Neural progenitor cell (in vitro differentiated cells): ENCODE measurements at regions not wholly inside any gene's neighbourhood (a gene's known extent, or its start where the extent isn't known, plus 50 kb on each side); places are given as distances from the start of the nearest gene placed in this dataset.

Experiments
- DNase-seq: peaks from one replicate; pipeline ENCODE4 v3.0.0-alpha.2; 2016; ENCODE audit warnings: low spot score
- H2AFZ ChIP-seq: fragments of 200-600 bp; sonication (generic); replicated peaks from 2 replicates; pipeline ENCODE4 v1.6.1; 2016; ENCODE audit warnings: antibody characterized with exemption
- H3F3A ChIP-seq: fragments of 200-600 bp; sonication (generic); 2 replicates; pipeline ENCODE4 v1.6.1; 2016; ENCODE audit warnings: antibody characterized with exemption, low read depth
- H3K27ac ChIP-seq: fragments of 200-600 bp; sonication (generic); 2 replicates; pipeline ENCODE4 v1.5.1; 2016; ENCODE audit warnings: mild to moderate bottlenecking
- H3K27me3 ChIP-seq: fragments of 200-600 bp; sonication (generic); 2 replicates; pipeline ENCODE4 v1.6.1; 2016; ENCODE audit warnings: mild to moderate bottlenecking, moderate library complexity
- H3K36me3 ChIP-seq: fragments of 200-600 bp; sonication (generic); 2 replicates; pipeline ENCODE4 v1.5.1; 2016
- H3K4me1 ChIP-seq: fragments of 200-600 bp; sonication (generic); 2 replicates; pipeline ENCODE4 v1.6.1; 2016; ENCODE audit warnings: mixed run types
- H3K4me2 ChIP-seq: fragments of 200-600 bp; sonication (generic); 2 replicates; pipeline ENCODE4 v1.6.1; 2016
- H3K4me3 ChIP-seq: fragments of 200-600 bp; sonication (generic); 2 replicates; pipeline ENCODE4 v1.5.1; 2016
- H3K79me2 ChIP-seq: fragments of 200-600 bp; sonication (generic); 2 replicates; pipeline ENCODE4 v1.6.1; 2016; ENCODE audit warnings: low read depth
- H3K9ac ChIP-seq: fragments of 200-600 bp; sonication (generic); 2 replicates; pipeline ENCODE4 v1.6.1; 2016
- H3K9me3 ChIP-seq: fragments of 200-600 bp; sonication (generic); 2 replicates; pipeline ENCODE4 v1.5.1; 2016; ENCODE audit warnings: low read depth
- H4K20me1 ChIP-seq: fragments of 200-600 bp; sonication (generic); 2 replicates; pipeline ENCODE4 v1.6.1; 2016; ENCODE audit warnings: low read depth
- H3K27ac Mint-ChIP-seq: 3 replicates; pipeline ENCODE4 v1.8.0; 2021; ENCODE audit warnings: mixed read lengths
- H3K27me3 Mint-ChIP-seq: 2 replicates; pipeline ENCODE4 v1.8.0; 2022; ENCODE audit warnings: low read depth, mild to moderate bottlenecking, inconsistent platforms, moderate library complexity, mixed read lengths; ENCODE audit not compliant: insufficient read depth
- H3K36me3 Mint-ChIP-seq: 3 replicates; pipeline ENCODE4 v1.8.0; 2021; ENCODE audit warnings: mixed read lengths
- H3K4me1 Mint-ChIP-seq: 3 replicates; pipeline ENCODE4 v1.8.0; 2021; ENCODE audit warnings: mixed read lengths
- H3K4me3 Mint-ChIP-seq: 3 replicates; pipeline ENCODE4 v1.8.0; 2021; ENCODE audit warnings: mild to moderate bottlenecking, moderate library complexity, mixed read lengths
- H3K9me3 Mint-ChIP-seq: 3 replicates; pipeline ENCODE4 v1.8.0; 2020; ENCODE audit warnings: mixed read lengths
- CTCF ChIP-seq: fragments of 200-600 bp; sonication (generic); IDR thresholded peaks from 2 replicates; pipeline ENCODE4 v1.5.1; 2017; ENCODE audit warnings: antibody characterized with exemption, mild to moderate bottlenecking
- EZH2 ChIP-seq: fragments of 200-600 bp; sonication (generic); IDR thresholded peaks from 2 replicates; pipeline ENCODE4 v1.6.1; 2017; ENCODE audit warnings: antibody characterized with exemption, mild to moderate bottlenecking, moderate library complexity
- EZH2phosphoT487 ChIP-seq: fragments of 200-600 bp; sonication (generic); IDR thresholded peaks from 2 replicates; pipeline ENCODE4 v1.6.1; 2017; ENCODE audit warnings: antibody characterized with exemption

DNA sequence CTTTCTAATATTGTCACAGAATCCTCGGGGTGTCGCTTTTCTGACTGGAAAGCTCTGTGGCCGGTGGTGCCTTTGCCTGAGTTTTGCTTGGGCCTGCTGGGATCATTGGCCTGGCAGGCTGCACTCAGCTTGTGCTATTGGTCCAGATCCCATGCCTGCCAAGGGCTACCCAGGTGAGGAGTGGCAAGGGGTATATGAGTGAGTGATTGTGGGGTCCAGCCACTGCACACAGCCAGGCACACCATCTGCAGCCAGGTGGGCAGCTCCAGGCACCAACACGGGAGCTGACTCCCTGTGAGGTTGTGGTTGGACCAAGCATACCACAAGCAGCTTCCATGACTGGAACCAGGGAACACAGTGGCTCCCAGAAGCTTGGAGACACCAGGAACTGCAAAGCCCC lies 557.2 kb downstream of the SI start:
- Histone ChIP-seq H3F3A (no peaks in the 10 kb centered on the region), H2AFZ (no peak overlapping the region), H3K27me3 (no peaks in the 10 kb centered on the region), H3K4me1 (no peaks in the 10 kb centered on the region), H3K4me2 (no peak overlapping the region), H3K79me2 (no peaks in the 10 kb centered on the region), H4K20me1 (no peaks in the 10 kb centered on the region), H3K9me3 (no peaks in the 10 kb centered on the region), H3K27ac (no peak overlapping the region), H3K36me3 (no peaks in the 10 kb centered on the region), H3K9ac (no peak overlapping the region), H3K4me3 (no peak overlapping the region)
- no peak overlapping the region for H3K4me3 Mint-ChIP-seq
- H3K4me1 Mint-ChIP-seq = no peaks in the 10 kb centered on the region
- no peak for TF ChIP-seq EZH2
- TF ChIP-seq EZH2phosphoT487 = no peak
- no peak for TF ChIP-seq CTCF
- DNase-seq = no peak
- no peaks in the 10 kb centered on the region for H3K36me3 Mint-ChIP-seq
- H3K27me3 Mint-ChIP-seq = no peaks in the 10 kb centered on the region
- H3K27ac Mint-ChIP-seq = no peak overlapping the region
- H3K9me3 Mint-ChIP-seq = peaks cover 2% of the 10 kb centered on the region

- H3K4me3 Mint-ChIP-seq = no peak overlapping the region
- TF ChIP-seq EZH2phosphoT487 (no peak), EZH2 (no peak), CTCF (no peak)
- Histone ChIP-seq H3K4me1 (no peaks in the 10 kb centered on the region), H4K20me1 (no peaks in the 10 kb centered on the region), H3K4me2 (no peak overlapping the region), H3F3A (no peaks in the 10 kb centered on the region), H3K9ac (no peak overlapping the region), H2AFZ (no peak overlapping the region), H3K27ac (no peak overlapping the region), H3K9me3 (no peaks in the 10 kb centered on the region), H3K79me2 (no peaks in the 10 kb centered on the region), H3K27me3 (no peaks in the 10 kb centered on the region), H3K36me3 (no peaks in the 10 kb centered on the region), H3K4me3 (no peak overlapping the region)
- H3K27me3 Mint-ChIP-seq = no peaks in the 10 kb centered on the region
- no peak overlapping the region for H3K27ac Mint-ChIP-seq
- no peaks in the 10 kb centered on the region for H3K4me1 Mint-ChIP-seq
- no peak for DNase-seq
- H3K9me3 Mint-ChIP-seq = peaks cover 2% of the 10 kb centered on the region
- no peaks in the 10 kb centered on the region for H3K36me3 Mint-ChIP-seq
Measured at GRCh38 chr3:164515256-164515655, 563.0 kb downstream of the SI start.

- Mint-ChIP-seq H3K4me3 (no peak overlapping the region), H3K36me3 (no peaks in the 10 kb centered on the region), H3K27me3 (no peaks in the 10 kb centered on the region), H3K4me1 (no peaks in the 10 kb centered on the region), H3K9me3 (peaks cover 2% of the 10 kb centered on the region), H3K27ac (no peak overlapping the region)
- no peak overlapping the region for H3K4me2 ChIP-seq
- H3K79me2 ChIP-seq = no peaks in the 10 kb centered on the region
- no peaks in the 10 kb centered on the region for H3K27me3 ChIP-seq
- no peaks in the 10 kb centered on the region for H3F3A ChIP-seq
- H3K4me1 ChIP-seq = no peaks in the 10 kb centered on the region
- H3K9ac ChIP-seq = no peak overlapping the region
- no peaks in the 10 kb centered on the region for H4K20me1 ChIP-seq
- no peak for DNase-seq
- TF ChIP-seq EZH2 (no peak), EZH2phosphoT487 (no peak), CTCF (no peak)
- H2AFZ ChIP-seq = no peak overlapping the region
- H3K9me3 ChIP-seq = no peaks in the 10 kb centered on the region
- no peak overlapping the region for H3K27ac ChIP-seq
- H3K4me3 ChIP-seq = no peak overlapping the region
- no peaks in the 10 kb centered on the region for H3K36me3 ChIP-seq
Measured at GRCh38 chr3:164514576-164514975, 563.7 kb downstream of the SI start.

GRCh38 chr3:164507886-164508285 lies 570.4 kb downstream of the SI start:
- no peaks in the 10 kb centered on the region for H3K27me3 ChIP-seq
- no peaks in the 10 kb centered on the region for H3K79me2 ChIP-seq
- no peaks in the 10 kb centered on the region for H4K20me1 ChIP-seq
- no peak overlapping the region for H3K9ac ChIP-seq
- no peak overlapping the region for H3K4me2 ChIP-seq
- H3K36me3 ChIP-seq = no peaks in the 10 kb centered on the region
- no peaks in the 10 kb centered on the region for H3K4me1 Mint-ChIP-seq
- H3K4me3 Mint-ChIP-seq = no peak overlapping the region
- no peaks in the 10 kb centered on the region for H3K36me3 Mint-ChIP-seq
- H3K4me1 ChIP-seq = no peaks in the 10 kb centered on the region
- no peak for DNase-seq
- no peak overlapping the region for H3K27ac ChIP-seq
- TF ChIP-seq CTCF = no peak
- no peaks in the 10 kb centered on the region for H3K9me3 Mint-ChIP-seq
- H3F3A ChIP-seq = no peaks in the 10 kb centered on the region
- no peaks in the 10 kb centered on the region for H3K9me3 ChIP-seq
- no peak overlapping the region for H2AFZ ChIP-seq
- H3K27ac Mint-ChIP-seq = no peak overlapping the region
- H3K27me3 Mint-ChIP-seq = no peaks in the 10 kb centered on the region
- H3K4me3 ChIP-seq = no peak overlapping the region
